ENCODE measurements at regions not wholly inside any gene's neighbourhood (a gene's known extent, or its start where the extent isn't known, plus 50 kb on each side); places are given as distances from the start of the nearest gene placed in this dataset.
"Not testable (repeated sequence)": the region's sequence is repeated elsewhere in the genome, so short reads cannot be mapped to it uniquely, and the experiment has no call there.

DNA sequence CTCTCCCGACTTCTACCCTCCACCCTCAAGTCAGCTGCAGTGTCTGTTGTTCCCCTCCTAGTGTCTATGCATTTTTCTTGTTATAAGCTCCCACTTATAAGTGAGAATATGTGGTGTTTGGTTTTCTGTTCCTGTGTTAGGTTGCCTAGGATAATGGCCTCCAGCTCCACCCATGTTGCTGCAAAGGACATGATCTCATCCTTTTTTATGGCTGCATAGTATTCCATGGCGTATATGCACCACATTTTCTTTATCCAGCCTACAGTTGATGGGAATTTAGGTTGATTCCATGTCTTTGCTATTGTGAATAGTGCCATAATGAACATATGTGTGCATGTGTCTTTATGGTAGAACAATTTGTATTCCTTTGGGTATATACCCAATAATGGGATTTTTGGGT is 80.7 kb downstream of the SPTSSA start:
- H3K4me1 Mint-ChIP-seq; ATAC-seq (replicated peaks); H3K27ac Mint-ChIP-seq; H3K27me3 Mint-ChIP-seq; H3K9me3 Mint-ChIP-seq; H3K4me3 Mint-ChIP-seq; H3K36me3 Mint-ChIP-seq (ENCODE audit: low read depth): not testable (repeated sequence)

DNA sequence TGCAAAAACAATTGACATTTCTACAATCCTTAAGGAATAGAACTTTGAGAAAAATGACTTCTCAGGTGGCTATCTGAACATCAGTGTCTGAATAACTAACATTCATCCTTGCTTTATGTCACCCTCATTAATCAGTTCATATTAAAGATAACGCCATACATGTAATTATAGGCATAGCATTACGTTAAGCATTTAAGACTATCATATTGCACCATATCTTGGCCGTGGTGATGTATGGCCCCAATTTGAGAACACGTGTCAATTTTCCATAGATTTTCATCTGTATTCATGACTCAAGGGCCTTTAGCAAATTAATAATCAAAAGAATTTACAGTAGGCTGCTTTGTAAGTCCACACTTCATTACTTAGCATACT is 81.6 kb downstream of the SPTSSA start:
- ATAC-seq (replicated peaks) = no peak
- Mint-ChIP-seq H3K4me3 (no peak overlapping the region), H3K4me1 (no peaks in the 10 kb centered on the region), H3K36me3 (ENCODE audit: low read depth) (no peaks in the 10 kb centered on the region), H3K9me3 (no peaks in the 10 kb centered on the region), H3K27ac (no peak overlapping the region), H3K27me3 (peaks cover 8% of the 10 kb centered on the region)

- Mint-ChIP-seq H3K27me3 (peaks cover 8% of the 10 kb centered on the region), H3K4me3 (no peak overlapping the region), H3K27ac (no peak overlapping the region), H3K9me3 (no peaks in the 10 kb centered on the region), H3K36me3 (ENCODE audit: low read depth) (no peaks in the 10 kb centered on the region), H3K4me1 (no peaks in the 10 kb centered on the region)
- no peak for ATAC-seq (replicated peaks)
These were observed 82.1 kb downstream of the SPTSSA start for GRCh38 chr14:34379816-34380470.

- H3K4me3 Mint-ChIP-seq = no peak overlapping the region
- H3K27me3 Mint-ChIP-seq = no peaks in the 10 kb centered on the region
- H3K9me3 Mint-ChIP-seq = no peaks in the 10 kb centered on the region
- no peaks in the 10 kb centered on the region for H3K4me1 Mint-ChIP-seq
- H3K27ac Mint-ChIP-seq = no peak overlapping the region
- no peak for ATAC-seq (replicated peaks)
- H3K36me3 Mint-ChIP-seq (ENCODE audit: low read depth) = no peaks in the 10 kb centered on the region
These were observed 85.3 kb downstream of the SPTSSA start for GRCh38 chr14:34376649-34377267.

DNA sequence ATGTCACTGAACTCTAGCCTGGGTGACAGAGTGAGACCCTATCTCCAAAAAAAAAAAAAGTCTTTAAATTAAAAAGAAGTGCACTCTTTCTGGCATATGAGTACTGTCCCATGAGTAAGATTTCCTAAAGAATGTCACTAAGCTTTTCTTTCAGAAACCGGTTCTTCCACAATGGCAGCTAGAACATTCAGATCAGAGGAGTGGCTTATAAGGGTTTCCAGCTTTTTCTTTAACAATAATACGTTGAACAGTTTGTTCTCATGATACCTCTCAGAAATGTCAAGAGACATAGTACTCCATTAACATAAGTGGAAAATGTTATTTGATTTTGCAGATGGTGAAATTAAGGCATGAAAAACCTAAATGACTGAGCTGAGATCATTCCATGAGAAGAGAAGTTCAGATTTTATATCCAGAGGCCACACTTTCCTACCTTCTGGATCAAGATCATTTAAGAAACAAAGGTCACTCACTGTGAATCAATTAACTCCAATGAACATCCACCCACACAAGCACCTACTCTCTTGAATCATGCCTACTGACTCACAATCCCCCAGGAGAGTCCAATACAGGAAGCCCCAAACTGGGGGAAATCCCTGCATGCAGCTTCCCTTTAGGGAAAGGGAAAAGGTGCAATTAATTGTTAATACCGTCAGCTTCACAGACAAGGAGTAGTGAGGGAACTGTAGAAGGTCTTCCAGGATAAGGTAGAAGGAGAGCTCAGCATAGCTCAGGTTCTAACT is 86.9 kb downstream of the SPTSSA start:
- Mint-ChIP-seq H3K36me3 (ENCODE audit: low read depth) (no peaks in the 10 kb centered on the region), H3K9me3 (no peaks in the 10 kb centered on the region), H3K27me3 (peaks cover 8% of the 10 kb centered on the region), H3K27ac (no peak overlapping the region), H3K4me1 (no peaks in the 10 kb centered on the region), H3K4me3 (no peak overlapping the region)
- peak; percentile 73 for ATAC-seq (replicated peaks)

DNA sequence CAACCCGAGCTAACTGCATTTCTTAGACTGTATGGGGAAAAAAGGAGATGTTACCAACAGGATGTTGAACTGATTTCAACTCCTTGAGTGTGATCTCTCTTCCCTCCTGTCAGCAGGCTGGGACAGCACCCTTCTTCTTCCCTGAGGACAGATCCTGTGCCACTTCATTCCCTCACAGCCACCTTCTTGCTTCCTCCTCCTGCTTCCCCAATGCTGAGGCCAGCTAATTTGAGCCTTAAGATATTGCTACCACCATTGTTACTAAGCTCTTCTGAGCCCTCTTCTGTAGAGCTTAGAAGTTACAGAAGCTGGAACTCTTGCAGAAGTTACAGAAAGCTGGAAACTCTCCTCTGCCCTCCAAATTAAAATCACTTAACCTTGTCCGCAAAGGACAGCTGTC is 88.8 kb downstream of the SPTSSA start:
- H3K9me3 Mint-ChIP-seq = no peaks in the 10 kb centered on the region
- H3K4me1 Mint-ChIP-seq = no peaks in the 10 kb centered on the region
- H3K27ac Mint-ChIP-seq = no peak overlapping the region
- H3K27me3 Mint-ChIP-seq = peaks cover 12% of the 10 kb centered on the region
- H3K4me3 Mint-ChIP-seq = no peak overlapping the region
- H3K36me3 Mint-ChIP-seq (ENCODE audit: low read depth) = no peaks in the 10 kb centered on the region
- no peak for ATAC-seq (replicated peaks)

- Mint-ChIP-seq H3K9me3 (no peaks in the 10 kb centered on the region), H3K36me3 (ENCODE audit: low read depth) (no peaks in the 10 kb centered on the region), H3K4me3 (no peak overlapping the region), H3K4me1 (no peaks in the 10 kb centered on the region), H3K27ac (no peak overlapping the region), H3K27me3 (peaks cover 12% of the 10 kb centered on the region)
- no peak for ATAC-seq (replicated peaks)
These were observed 89.3 kb downstream of the SPTSSA start for GRCh38 chr14:34372786-34373185.

GRCh38 chr14:34369648-34370030 is 92.4 kb downstream of the SPTSSA start:
- no peaks in the 10 kb centered on the region for H3K36me3 Mint-ChIP-seq (ENCODE audit: low read depth)
- no peak for ATAC-seq (replicated peaks)
- no peaks in the 10 kb centered on the region for H3K9me3 Mint-ChIP-seq
- H3K27me3 Mint-ChIP-seq = peaks cover 23% of the 10 kb centered on the region
- H3K27ac Mint-ChIP-seq = no peak overlapping the region
- H3K4me3 Mint-ChIP-seq = no peak overlapping the region
- no peaks in the 10 kb centered on the region for H3K4me1 Mint-ChIP-seq

DNA sequence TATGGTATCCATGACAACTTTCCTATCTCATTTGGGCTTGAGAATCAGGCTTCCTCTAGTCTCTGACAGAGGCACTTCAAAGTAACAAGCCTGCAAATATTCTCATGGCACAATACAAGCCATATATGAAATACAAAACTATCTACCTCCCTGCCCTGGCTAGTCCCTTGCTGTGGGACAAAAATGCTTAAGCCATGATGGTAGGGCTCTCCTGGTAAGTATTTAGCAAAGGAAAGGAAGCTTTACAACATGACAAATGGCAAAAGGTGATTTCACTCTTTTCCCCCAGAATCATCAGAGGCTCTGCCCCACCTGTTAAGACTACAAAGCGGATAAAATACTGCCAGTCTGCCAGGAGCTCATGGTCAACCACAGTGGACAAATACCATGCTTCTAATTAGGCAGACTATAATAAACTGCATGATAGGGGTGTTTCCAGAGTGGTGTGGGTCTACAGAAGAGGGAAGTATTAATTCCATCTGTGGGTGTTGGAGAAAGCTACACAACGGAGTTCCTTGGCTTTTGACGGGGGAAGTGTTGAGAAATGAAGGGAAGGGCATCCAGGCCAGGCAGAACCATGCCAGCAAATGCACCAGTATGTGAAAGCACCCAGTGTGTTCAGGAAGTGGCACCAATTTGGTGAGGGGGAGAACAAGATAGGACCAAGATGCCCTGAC is 92.9 kb downstream of the SPTSSA start:
- H3K4me1 Mint-ChIP-seq = no peaks in the 10 kb centered on the region
- H3K27ac Mint-ChIP-seq = no peak overlapping the region

GRCh38 chr14:34368115-34368970 is 93.7 kb downstream of the SPTSSA start:
- H3K27me3 Mint-ChIP-seq = peaks cover 34% of the 10 kb centered on the region
- H3K27ac Mint-ChIP-seq = no peak overlapping the region
- no peaks in the 10 kb centered on the region for H3K9me3 Mint-ChIP-seq
- ATAC-seq (replicated peaks) = no peak
- no peak overlapping the region for H3K4me3 Mint-ChIP-seq
- H3K36me3 Mint-ChIP-seq (ENCODE audit: low read depth) = no peaks in the 10 kb centered on the region
- no peaks in the 10 kb centered on the region for H3K4me1 Mint-ChIP-seq

More for the DNA sequence above, 92.9 kb downstream of the SPTSSA start:
- Mint-ChIP-seq H3K4me3 (no peak overlapping the region), H3K9me3 (no peaks in the 10 kb centered on the region), H3K27me3 (peaks cover 27% of the 10 kb centered on the region), H3K36me3 (ENCODE audit: low read depth) (no peaks in the 10 kb centered on the region)
- ATAC-seq (replicated peaks) = no peak

DNA sequence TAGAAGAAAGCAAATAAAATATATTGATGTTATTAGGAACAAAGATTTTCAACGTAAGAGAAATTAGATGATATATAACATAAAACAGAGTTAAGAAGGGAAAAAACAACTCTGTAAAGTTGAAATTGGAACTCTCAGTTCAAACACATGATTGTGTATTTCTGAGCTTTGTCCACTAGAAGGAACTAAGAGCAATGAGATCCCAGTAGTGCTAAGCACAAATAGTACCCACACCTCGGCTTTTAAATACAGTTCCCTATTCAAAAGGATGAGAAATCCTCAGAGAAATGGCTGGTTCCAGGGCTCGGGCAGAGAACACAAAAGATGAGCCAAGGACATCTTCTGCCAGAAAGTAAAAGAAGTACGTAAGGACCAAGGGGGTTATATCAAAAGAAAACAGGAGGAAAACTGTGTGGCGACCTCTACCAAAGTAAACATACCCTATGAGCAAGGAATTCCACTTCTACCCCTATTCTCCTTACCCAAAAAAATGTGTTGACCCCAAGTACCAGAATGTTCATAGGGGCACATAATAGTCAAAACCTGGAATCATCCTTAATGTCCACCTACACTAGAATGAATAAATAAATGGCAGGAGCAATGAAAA is 96.6 kb downstream of the SPTSSA start:
- Mint-ChIP-seq H3K36me3 (ENCODE audit: low read depth) (no peaks in the 10 kb centered on the region), H3K27ac (no peak overlapping the region), H3K4me1 (no peaks in the 10 kb centered on the region), H3K9me3 (no peaks in the 10 kb centered on the region), H3K27me3 (peaks cover 34% of the 10 kb centered on the region), H3K4me3 (no peak overlapping the region)
- no peak for ATAC-seq (replicated peaks)

- Mint-ChIP-seq H3K27ac (no peak overlapping the region), H3K4me3 (no peak overlapping the region), H3K27me3 (peaks cover 30% of the 10 kb centered on the region), H3K36me3 (ENCODE audit: low read depth) (no peaks in the 10 kb centered on the region), H3K4me1 (no peaks in the 10 kb centered on the region), H3K9me3 (no peaks in the 10 kb centered on the region)
- ATAC-seq (replicated peaks) = no peak
These were observed 97.8 kb downstream of the SPTSSA start for GRCh38 chr14:34364201-34364600.

GRCh38 chr14:34363733-34364134 is 98.3 kb downstream of the SPTSSA start:
- Mint-ChIP-seq H3K36me3 (ENCODE audit: low read depth) (no peaks in the 10 kb centered on the region), H3K4me1 (no peaks in the 10 kb centered on the region), H3K4me3 (no peak overlapping the region), H3K27ac (no peak overlapping the region), H3K27me3 (peaks cover 29% of the 10 kb centered on the region), H3K9me3 (no peaks in the 10 kb centered on the region)
- ATAC-seq (replicated peaks) = peak; percentile 21
